ENCODE measurements at regions not wholly inside any gene's neighbourhood (a gene's known extent, or its start where the extent isn't known, plus 50 kb on each side); places are given as distances from the start of the nearest gene placed in this dataset.
"Not testable (repeated sequence)": the region's sequence is repeated elsewhere in the genome, so short reads cannot be mapped to it uniquely, and the experiment has no call there.

DNA sequence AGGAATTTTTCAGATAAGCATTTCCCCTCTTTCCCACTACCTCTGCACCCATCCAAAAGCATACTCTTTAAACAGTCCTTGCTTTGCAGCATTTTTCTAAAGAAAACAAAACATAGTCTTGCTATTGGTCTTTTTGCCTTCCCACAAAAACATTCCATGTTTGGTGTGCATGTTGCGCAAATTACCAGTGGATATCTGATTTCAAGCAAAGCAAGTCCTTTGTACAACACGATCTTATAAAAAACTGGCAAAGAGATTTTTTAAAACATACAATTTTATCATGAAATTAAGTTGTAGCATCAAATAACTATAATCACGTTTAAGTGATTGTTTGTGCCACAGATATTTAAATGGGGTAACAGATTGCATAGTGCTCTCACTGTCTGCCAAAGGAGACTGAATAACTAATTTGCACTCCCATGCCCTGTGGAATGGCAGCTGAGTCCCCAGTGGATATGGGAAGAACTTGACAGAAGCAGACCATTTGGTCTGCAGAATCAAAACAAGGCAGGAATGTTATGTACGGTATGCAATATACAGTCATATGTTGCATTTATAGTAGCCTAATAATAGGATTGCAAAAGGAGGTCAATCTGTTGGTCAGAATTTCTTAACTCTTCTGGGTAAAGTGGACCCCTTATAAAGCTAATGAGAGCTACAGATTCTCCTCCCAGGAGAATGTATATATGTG lies 285.7 kb downstream of the TBC1D4 start:
- peaks cover 11% of the 10 kb centered on the region for H3K27me3 Mint-ChIP-seq
- no peaks in the 10 kb centered on the region for H3K36me3 Mint-ChIP-seq
- no peak overlapping the region for H3K27ac Mint-ChIP-seq
- H3K4me1 Mint-ChIP-seq, result no peaks in the 10 kb centered on the region
- no peak for ATAC-seq (ENCODE audit: low read depth)
- no peak for DNase-seq (ENCODE audit: low spot score in 2 of 2)
- H3K9me3 Mint-ChIP-seq, result peaks cover 2% of the 10 kb centered on the region
- no peak overlapping the region for H3K4me3 Mint-ChIP-seq

DNA sequence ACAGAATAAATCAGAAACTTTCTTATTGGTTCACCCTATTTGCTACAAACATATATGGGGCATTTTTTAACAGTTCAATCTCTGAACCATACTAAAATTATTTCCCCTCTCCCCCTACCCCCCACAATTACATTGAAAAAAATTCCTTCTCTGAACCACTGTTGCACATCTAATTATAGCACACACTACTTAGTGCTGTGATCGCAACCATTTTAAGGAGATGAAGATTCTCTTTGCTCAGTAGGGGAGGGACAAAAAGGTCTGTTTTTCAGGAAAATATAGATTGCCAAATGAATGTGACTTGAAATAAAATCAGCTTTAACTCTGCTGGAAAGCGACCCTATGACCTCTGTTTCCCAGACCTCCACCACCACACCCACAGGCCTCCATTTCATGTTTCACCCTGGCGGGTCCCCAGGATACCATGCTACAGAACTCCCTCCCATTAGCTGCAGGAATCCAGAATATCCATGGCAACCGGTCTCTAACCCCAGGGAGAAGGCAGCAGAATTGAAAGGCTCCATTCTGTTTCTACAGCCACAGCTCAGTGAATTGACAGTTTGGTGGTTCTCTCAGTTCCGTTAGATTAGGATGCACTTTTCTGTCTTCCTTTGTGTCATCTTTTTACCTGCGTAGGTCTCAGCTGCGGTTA lies 286.3 kb downstream of the TBC1D4 start:
- no peak overlapping the region for H3K4me3 Mint-ChIP-seq
- no peak for DNase-seq (ENCODE audit: low spot score in 2 of 2)
- H3K27me3 Mint-ChIP-seq, result peaks cover 10% of the 10 kb centered on the region
- H3K9me3 Mint-ChIP-seq, result peaks cover 2% of the 10 kb centered on the region
- no peak overlapping the region for H3K27ac Mint-ChIP-seq
- H3K4me1 Mint-ChIP-seq, result no peaks in the 10 kb centered on the region
- H3K36me3 Mint-ChIP-seq, result no peaks in the 10 kb centered on the region
- ATAC-seq (ENCODE audit: low read depth), result no peak

DNA sequence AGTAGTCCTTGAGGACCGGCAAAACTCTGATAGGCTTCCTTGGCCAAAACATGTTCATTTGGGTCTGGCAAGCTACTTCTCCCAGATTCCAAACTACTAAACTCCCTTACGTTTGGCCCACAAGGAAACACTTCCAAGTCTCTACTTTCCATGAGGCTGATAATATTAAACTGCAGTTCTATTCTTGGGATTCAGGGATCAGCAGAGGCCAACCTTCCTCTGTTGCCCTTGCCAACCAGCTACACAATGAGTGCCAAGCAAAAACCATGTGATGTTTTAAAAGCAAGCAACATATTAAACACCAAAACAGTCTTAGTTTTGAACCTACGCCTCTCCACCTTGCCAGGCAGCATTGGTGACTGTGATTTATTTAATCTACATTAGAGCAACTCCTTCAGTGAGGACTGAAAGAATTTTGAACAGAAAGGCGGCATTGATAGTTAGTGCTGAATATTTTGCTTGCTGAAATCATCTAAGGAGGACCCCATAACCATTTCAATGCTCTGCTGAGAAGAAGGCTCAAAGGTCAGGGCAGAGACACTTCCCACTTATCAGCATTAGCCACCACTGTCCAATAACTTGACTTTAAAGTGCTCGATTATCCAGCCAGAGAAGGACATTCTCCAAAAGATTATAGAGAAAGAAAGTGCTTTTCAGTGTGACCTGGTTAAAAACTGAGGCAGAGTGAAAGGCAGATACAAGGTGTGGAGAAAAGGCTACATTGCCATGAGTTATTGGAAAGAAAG lies 287.1 kb downstream of the TBC1D4 start:
- no peak overlapping the region for H3K4me3 Mint-ChIP-seq
- no peaks in the 10 kb centered on the region for H3K4me1 Mint-ChIP-seq
- no peaks in the 10 kb centered on the region for H3K36me3 Mint-ChIP-seq
- peaks cover 2% of the 10 kb centered on the region for H3K9me3 Mint-ChIP-seq
- peaks cover 10% of the 10 kb centered on the region for H3K27me3 Mint-ChIP-seq
- no peak for ATAC-seq (ENCODE audit: low read depth)
- DNase-seq (ENCODE audit: low spot score in 2 of 2), result no peak
- H3K27ac Mint-ChIP-seq, result no peak overlapping the region

DNA sequence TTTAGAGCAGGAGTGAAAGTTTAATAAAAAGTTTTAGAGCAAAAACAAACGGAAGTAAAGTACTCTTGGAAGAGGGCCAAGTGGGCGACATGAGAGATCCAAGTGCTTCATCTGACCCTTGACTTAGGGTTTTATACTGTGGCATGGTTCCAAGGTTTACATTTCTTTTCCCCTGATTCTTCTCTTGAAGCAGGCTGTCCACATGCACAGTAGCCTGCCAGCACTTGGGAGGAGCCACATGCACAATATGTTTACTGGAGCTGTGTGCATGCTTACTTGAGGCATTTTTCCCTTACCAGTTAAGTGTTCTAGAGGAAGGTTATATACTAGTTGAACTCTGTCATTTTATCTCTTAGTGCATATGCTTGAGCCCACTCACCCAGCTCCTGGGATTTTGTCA lies 295.6 kb downstream of the TBC1D4 start:
- DNase-seq (ENCODE audit: low spot score in 2 of 2), result no peak
- peaks cover 10% of the 10 kb centered on the region for H3K9me3 Mint-ChIP-seq

DNA sequence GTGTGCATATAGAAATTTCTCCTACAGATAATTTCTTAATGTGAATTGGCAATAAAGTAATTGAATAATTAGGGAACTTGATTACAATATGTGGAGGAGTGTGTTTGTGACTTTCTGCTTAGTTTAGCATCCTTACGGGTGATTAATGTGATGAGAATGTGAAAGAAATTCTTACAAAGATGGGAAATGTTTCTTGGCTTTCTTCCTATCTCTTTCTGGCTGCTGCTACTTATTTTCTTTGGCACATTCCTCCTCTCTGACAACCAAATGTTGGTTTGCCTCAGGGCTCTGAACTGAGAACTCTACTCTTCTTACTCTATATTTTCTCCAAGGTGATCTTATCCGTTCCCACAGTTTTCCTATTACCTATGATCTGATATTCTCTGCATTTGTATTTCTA lies 300.1 kb downstream of the TBC1D4 start:
- no peaks in the 10 kb centered on the region for H3K4me1 Mint-ChIP-seq
- DNase-seq (ENCODE audit: low spot score in 2 of 2) (no peak), ATAC-seq (ENCODE audit: low read depth) (no peak)
- peaks cover 2% of the 10 kb centered on the region for H3K27me3 Mint-ChIP-seq
- no peak overlapping the region for H3K27ac Mint-ChIP-seq
- no peak overlapping the region for H3K4me3 Mint-ChIP-seq
- no peaks in the 10 kb centered on the region for H3K36me3 Mint-ChIP-seq
- peaks cover 10% of the 10 kb centered on the region for H3K9me3 Mint-ChIP-seq

More for the DNA sequence above, 295.6 kb downstream of the TBC1D4 start:
- no peak for ATAC-seq (ENCODE audit: low read depth)
- Mint-ChIP-seq H3K36me3 (no peaks in the 10 kb centered on the region), H3K4me1 (no peaks in the 10 kb centered on the region), H3K4me3 (no peak overlapping the region), H3K27ac (no peak overlapping the region), H3K27me3 (peaks cover 2% of the 10 kb centered on the region)

DNA sequence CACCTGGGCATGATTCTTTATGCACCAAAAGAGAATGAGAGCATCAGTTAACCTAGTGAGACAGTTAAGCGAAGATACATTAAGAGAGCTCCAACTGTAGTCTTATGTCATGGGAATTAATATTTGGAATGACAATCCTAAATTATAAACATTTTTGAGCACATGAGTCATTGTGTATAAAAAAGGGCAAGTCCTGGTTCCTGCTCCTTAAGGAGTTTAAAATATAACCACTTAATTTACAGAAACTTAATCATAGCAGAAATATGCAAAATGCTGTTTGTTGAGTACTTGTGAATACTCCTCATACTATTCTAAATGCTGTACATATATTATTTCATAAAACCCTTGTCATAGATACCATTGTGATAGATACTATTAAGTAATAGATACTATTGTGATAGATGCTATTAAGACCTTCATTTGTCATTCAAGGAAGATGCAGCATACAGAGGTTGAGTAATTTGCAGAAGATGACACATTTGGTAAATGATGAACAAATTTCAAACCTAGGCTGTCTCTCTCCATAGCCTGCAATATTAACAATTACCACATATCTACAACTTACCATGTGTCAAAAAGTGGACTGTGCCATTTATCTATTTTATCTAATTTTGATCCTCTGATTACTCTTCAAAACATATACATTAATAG lies 301.0 kb downstream of the TBC1D4 start:
- Mint-ChIP-seq H3K9me3 (peaks cover 10% of the 10 kb centered on the region), H3K4me3 (no peak overlapping the region), H3K36me3 (no peaks in the 10 kb centered on the region), H3K27me3 (peaks cover 2% of the 10 kb centered on the region), H3K4me1 (no peaks in the 10 kb centered on the region), H3K27ac (no peak overlapping the region)
- DNase-seq (ENCODE audit: low spot score in 2 of 2) (no peak), ATAC-seq (ENCODE audit: low read depth) (no peak)

DNA sequence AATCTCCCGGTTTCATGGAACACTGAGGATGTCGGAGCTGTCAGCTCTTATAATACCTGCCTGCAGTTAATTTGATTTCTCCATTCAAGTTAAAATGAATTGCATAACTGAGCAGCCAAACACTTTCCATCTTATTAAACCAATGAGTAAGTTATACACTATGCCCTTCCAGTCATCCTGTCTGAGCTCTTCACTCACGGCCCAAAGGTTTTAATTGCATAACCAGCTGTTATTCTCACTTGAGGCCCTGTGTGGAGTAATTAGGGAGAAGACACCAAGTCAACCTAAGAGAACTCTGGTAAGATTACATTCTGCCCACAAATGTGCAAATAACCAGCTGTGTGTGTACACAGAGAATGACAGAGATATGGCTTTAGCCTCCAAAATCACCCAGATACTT lies 303.5 kb downstream of the TBC1D4 start:
- DNase-seq (ENCODE audit: low spot score in 2 of 2) (no peak), ATAC-seq (ENCODE audit: low read depth) (no peak)
- Mint-ChIP-seq H3K27me3 (peaks cover 2% of the 10 kb centered on the region), H3K4me3 (no peak overlapping the region), H3K36me3 (no peaks in the 10 kb centered on the region), H3K9me3 (peaks cover 8% of the 10 kb centered on the region), H3K4me1 (no peaks in the 10 kb centered on the region), H3K27ac (no peak overlapping the region)

DNA sequence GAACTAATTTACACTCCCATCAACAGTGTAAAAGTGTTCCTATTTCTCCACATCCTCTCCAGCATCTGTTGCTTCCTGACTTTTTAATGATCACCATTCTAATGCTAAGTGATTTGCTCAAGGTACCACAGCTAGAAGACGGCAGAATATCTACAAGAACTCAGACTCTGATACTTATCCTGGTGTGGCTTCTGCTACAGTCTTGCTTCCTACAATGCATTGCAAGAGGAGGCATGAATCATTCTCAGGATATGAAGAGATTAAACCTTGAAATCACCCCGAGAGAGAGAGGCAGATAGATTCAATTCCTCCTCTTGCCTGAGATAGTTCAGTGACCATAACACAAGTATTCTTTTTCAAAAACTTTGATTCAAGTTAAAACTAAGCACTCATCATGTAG lies 306.4 kb downstream of the TBC1D4 start:
- Mint-ChIP-seq H3K4me3 (no peak overlapping the region), H3K9me3 (peaks cover 2% of the 10 kb centered on the region), H3K4me1 (no peaks in the 10 kb centered on the region), H3K27ac (no peak overlapping the region), H3K27me3 (peaks cover 3% of the 10 kb centered on the region), H3K36me3 (no peaks in the 10 kb centered on the region)
- no peak for DNase-seq (ENCODE audit: low spot score in 2 of 2)
- no peak for ATAC-seq (ENCODE audit: low read depth)

DNA sequence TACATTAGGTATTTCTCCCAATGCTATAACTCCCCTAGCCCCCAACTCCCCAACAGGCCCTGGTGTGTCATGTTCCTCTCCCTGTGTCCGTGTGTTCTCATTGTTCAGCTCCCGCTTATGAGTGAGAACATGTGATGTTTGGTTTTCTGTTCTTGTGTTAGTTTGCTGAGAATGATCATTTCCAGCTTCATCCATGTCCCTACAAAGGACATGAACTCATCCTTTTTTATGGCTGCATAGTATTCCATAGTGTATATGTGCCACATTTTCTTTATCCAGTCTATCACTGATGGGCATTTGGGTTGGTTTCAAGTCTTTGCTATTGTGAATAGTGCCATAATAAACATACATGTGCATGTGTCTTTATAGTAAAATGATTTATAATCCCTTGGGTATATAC lies 306.9 kb downstream of the TBC1D4 start:
- not testable (repeated sequence) for H3K4me3 Mint-ChIP-seq; H3K27ac Mint-ChIP-seq; DNase-seq (ENCODE audit: low spot score in 2 of 2); H3K9me3 Mint-ChIP-seq; H3K36me3 Mint-ChIP-seq; H3K27me3 Mint-ChIP-seq; H3K4me1 Mint-ChIP-seq; ATAC-seq (ENCODE audit: low read depth)

DNA sequence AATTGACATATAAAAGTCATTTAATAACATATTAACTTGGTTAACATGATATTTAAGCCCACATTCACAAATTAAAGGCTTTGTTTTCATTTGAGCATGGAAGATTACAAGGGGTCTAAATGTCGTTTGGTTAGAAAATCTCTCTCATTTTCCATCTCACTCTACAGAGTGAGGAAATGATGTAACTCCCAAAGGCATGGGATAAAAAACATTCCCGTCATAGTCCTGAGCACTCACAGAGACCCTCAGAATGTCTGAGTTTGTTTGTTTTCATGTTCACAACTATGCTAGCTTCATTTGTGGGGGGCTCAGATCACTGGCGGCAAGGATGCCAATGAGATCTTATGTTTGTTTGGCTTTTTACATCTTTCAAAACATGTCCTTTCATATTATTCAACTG lies 307.5 kb downstream of the TBC1D4 start:
- H3K9me3 Mint-ChIP-seq, result peaks cover 2% of the 10 kb centered on the region
- peaks cover 6% of the 10 kb centered on the region for H3K27me3 Mint-ChIP-seq
- no peak overlapping the region for H3K27ac Mint-ChIP-seq
- DNase-seq (ENCODE audit: low spot score in 2 of 2), result no peak
- no peak overlapping the region for H3K4me3 Mint-ChIP-seq
- ATAC-seq (ENCODE audit: low read depth), result no peak
- no peaks in the 10 kb centered on the region for H3K4me1 Mint-ChIP-seq
- H3K36me3 Mint-ChIP-seq, result no peaks in the 10 kb centered on the region

DNA sequence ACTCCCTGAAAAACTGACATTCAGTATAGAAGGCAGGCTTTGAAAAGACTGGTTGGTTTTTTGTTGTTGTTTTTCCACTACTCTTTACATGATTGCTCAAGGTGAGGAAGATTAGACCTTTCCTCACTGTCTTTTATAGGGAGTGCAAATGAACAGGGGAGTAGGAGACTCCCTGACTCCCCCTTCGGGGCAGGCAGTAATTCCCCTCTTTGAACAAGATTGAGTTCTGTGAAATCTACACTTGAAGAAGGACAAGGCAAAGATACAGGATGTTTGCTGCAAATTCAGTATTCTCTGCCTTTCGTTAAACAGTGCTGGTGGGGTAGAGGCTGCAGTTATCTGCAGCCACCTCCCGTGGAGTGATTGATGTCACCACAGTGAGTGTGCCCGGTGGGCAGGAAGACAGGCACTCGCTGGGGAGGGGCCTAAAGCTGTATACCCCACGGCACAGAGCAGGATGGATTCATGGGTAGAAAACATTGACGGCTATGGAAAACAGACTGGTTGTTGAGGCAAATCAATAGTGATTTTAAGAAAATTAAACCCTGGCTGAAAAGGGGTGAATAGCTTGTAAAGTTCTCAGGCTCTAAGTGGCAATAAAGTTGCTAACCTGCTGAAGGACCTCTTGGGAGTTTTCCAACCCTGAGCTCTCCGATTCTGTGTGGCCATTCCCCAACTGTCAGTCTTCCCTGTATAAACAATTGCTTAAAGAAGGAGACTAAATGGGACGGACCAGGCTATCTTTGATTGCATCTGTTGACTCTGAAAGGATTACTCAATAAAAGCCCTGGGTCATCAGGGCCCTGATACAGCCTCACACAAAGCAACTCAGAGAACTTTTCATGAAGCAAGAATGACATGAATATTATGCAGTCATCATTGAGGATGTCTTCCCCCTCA lies 308.3 kb downstream of the TBC1D4 start:
- Mint-ChIP-seq H3K9me3 (peaks cover 2% of the 10 kb centered on the region), H3K27ac (no peak overlapping the region), H3K4me3 (no peak overlapping the region), H3K4me1 (no peaks in the 10 kb centered on the region), H3K27me3 (peaks cover 6% of the 10 kb centered on the region), H3K36me3 (no peaks in the 10 kb centered on the region)
- DNase-seq (ENCODE audit: low spot score in 2 of 2), result no peak
- no peak for ATAC-seq (ENCODE audit: low read depth)

DNA sequence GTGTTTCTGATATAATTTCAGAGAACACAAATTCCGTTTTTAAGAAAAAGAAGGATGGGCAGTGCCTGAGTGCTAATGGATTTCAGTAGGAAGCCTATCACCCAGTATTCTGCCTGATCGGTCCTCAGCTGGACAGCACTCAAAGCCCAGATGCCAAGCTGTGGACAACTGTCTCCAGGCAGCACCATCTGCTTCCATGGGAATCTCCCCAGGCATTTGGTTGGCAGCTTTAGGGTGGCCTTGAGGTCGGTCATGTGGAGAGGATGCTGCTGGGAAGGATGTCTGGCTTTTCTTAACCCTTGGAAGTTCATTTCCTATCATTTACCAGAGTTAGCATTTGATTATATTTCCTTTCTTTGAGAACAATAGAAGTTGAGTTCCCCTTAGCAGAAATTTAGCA lies 311.7 kb downstream of the TBC1D4 start:
- DNase-seq (ENCODE audit: low spot score in 2 of 2) (no peak), ATAC-seq (ENCODE audit: low read depth) (no peak)
- no peaks in the 10 kb centered on the region for H3K36me3 Mint-ChIP-seq
- H3K9me3 Mint-ChIP-seq, result peaks cover 2% of the 10 kb centered on the region
- peaks cover 6% of the 10 kb centered on the region for H3K27me3 Mint-ChIP-seq
- no peak overlapping the region for H3K27ac Mint-ChIP-seq
- H3K4me3 Mint-ChIP-seq, result no peak overlapping the region
- H3K4me1 Mint-ChIP-seq, result no peaks in the 10 kb centered on the region

DNA sequence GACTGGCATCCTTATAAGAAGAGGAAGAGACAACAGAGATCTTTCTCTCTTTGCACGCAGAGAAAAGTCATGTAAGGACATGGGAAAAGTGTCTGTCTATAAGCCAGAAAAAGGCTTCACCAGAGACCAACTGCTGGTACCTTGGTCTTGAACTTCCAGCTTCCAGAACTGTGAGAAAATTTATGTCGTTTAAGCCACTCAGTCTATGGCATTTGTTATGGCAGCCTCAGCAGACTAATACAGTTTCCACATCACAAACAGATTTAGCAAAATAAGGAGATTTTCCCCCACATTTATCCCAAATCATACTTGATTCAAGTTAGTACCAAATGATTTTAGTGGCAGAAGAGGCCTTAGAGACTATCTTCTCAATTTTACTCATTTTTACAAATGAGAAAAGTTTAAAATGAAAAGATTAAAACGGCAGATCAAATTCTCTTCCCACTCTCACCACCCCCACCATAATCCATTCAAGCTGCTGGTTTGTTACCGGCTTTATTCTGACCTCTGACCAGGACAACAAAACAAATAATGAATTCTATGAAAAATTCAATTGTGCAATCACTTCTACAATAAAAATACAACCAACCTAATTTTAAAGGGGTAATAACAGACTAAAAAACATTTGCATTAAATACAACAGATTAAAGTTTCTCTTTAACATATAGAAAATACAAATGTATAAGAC lies 316.3 kb downstream of the TBC1D4 start:
- ATAC-seq (ENCODE audit: low read depth) (no peak), DNase-seq (ENCODE audit: low spot score in 2 of 2) (no peak)
- no peaks in the 10 kb centered on the region for H3K9me3 Mint-ChIP-seq
- no peaks in the 10 kb centered on the region for H3K36me3 Mint-ChIP-seq
- H3K4me3 Mint-ChIP-seq, result no peak overlapping the region
- H3K4me1 Mint-ChIP-seq, result no peaks in the 10 kb centered on the region
- H3K27ac Mint-ChIP-seq, result no peak overlapping the region
- peaks cover 3% of the 10 kb centered on the region for H3K27me3 Mint-ChIP-seq
